Astrocyte of the spinal cord (primary cell): ENCODE measurements at regions not wholly inside any gene's neighbourhood (a gene's known extent, or its start where the extent isn't known, plus 50 kb on each side); places are given as distances from the start of the nearest gene placed in this dataset.
A peak's percentile ranks its signal among the peaks of the same experiment; 100 is the strongest.

Experiments
- DNase-seq: peaks from one replicate; pipeline ENCODE4 v3.0.0; 2011; ENCODE audit warnings: low read depth, low spot score
- H3K4me3 ChIP-seq: 2 replicates; pipeline ENCODE4 v1.5.1; 2011; ENCODE audit warnings: low read depth, mild to moderate bottlenecking, low read length, moderate library complexity
- in situ Hi-C: cut with HindIII; loops from 2 replicates; pipeline ENCODE4 v1.10.0; 2017; ENCODE audit warnings: low sequenced_read_pairs
- TF ChIP-seq, protein P1 (sequence below): IDR thresholded peaks from 2 replicates; pipeline ENCODE4 v1.5.1; 2012; ENCODE audit warnings: low read depth, mild to moderate bottlenecking, low read length, inconsistent platforms

DNA sequence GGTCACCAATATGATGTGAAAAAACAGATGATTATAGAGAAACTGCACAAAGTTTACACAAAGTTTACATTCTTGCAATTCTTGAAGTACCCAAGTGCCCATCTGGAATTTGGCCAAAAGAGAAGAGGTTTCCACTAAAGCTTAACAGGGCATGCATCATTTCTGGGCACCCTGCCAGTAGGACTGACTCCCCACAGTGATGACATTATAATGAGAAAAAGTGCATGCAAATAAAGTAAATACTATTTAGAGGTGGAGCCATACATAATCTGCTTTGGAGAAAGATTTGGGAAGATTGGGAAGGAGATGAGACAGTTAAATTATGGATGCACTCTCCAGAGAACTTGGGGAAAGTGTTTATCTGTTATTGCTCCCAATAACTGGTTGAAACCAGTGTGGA, 93.7 kb upstream of the TRPC3 start:
- DNase-seq, result peak; percentile 93
- no peak overlapping the region for H3K4me3 ChIP-seq
- in situ Hi-C loops, result no loop called here
- TF ChIP-seq, protein P1, sequence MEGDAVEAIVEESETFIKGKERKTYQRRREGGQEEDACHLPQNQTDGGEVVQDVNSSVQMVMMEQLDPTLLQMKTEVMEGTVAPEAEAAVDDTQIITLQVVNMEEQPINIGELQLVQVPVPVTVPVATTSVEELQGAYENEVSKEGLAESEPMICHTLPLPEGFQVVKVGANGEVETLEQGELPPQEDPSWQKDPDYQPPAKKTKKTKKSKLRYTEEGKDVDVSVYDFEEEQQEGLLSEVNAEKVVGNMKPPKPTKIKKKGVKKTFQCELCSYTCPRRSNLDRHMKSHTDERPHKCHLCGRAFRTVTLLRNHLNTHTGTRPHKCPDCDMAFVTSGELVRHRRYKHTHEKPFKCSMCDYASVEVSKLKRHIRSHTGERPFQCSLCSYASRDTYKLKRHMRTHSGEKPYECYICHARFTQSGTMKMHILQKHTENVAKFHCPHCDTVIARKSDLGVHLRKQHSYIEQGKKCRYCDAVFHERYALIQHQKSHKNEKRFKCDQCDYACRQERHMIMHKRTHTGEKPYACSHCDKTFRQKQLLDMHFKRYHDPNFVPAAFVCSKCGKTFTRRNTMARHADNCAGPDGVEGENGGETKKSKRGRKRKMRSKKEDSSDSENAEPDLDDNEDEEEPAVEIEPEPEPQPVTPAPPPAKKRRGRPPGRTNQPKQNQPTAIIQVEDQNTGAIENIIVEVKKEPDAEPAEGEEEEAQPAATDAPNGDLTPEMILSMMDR, result no peak

DNA sequence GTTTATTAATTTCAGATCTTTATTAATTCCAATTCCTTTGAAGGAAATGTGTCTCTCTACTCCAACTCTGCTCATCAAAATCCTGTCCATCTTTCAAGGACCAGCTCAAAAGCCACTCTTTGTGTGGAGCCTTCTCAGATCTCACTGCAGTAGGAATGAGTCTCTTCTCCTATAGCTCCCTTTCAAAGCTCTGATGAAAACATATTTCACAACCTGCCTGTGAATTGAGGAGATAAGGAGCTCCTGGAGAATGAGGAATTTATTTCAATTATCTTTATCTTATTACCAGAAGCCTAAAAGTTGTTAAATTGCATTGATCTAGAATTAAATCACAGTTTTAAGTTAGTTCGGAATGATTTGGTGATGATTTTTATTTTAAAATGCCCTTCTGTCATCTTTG, 92.6 kb upstream of the TRPC3 start:
- H3K4me3 ChIP-seq, result no peak overlapping the region
- in situ Hi-C loops, result no loop called here
- TF ChIP-seq, protein P1, result no peak
- no peak for DNase-seq

DNA sequence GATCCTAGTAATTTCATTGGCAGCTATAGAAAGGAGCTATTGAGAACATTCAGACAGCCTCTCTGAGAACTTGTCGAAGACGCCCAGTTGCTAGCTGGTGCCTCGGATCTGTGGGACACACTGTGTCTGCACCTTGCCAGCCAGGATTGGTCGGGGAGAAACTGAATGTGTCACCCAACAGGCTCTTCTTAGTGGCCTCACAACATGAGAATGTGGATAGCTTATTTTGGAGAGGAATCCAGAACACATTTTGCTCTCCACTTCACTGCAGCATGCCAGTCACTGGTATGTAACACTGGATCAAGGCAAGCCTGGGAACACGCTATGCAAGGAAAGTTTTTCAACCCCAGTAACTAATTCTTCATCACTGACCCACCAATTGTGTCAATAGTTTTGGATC, 89.5 kb upstream of the TRPC3 start:
- H3K4me3 ChIP-seq, result no peak overlapping the region
- in situ Hi-C loops, result no loop called here
- DNase-seq, result no peak
- TF ChIP-seq, protein P1, result no peak

DNA sequence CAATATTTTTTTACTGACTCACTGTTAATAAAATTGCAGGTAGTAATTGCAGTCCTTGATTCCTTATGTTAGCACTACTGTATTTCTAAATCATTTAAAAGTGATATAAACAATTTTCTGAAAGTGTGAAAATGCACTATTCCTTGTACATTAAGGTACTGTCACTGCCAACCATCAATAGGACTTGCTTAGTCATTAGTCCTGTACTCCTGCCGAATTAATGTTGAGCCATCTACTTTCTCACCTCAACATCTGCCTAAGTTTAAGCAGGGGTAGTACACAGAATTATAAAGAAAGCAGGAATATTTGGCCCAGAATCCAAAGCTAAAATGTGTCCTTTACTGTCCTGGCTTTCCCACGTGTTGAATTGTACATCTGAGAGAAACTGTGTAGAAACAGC, 87.0 kb upstream of the TRPC3 start:
- TF ChIP-seq, protein P1, result no peak
- in situ Hi-C loops, result no loop called here
- DNase-seq, result no peak
- no peak overlapping the region for H3K4me3 ChIP-seq

DNA sequence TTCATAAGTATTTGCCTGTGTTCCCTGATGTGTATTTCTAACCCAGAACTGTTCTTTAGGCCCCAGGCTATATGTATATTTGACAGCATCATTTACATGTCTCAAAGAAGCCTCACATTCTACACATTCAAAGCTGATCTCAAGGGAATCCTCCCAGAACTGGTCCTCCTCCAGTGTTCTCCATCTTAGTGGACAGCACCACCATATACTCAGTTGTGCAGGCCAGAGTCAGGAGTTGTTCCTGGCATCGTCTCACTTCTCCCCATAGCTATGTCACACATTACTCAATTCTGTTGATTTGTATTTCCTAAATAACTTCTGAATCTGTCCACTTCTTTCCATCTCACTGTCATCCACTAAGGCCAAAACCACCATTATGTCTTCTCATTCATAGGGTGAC, 82.8 kb upstream of the TRPC3 start:
- in situ Hi-C loops, result no loop called here
- TF ChIP-seq, protein P1, result no peak
- no peak overlapping the region for H3K4me3 ChIP-seq
- DNase-seq, result no peak

DNA sequence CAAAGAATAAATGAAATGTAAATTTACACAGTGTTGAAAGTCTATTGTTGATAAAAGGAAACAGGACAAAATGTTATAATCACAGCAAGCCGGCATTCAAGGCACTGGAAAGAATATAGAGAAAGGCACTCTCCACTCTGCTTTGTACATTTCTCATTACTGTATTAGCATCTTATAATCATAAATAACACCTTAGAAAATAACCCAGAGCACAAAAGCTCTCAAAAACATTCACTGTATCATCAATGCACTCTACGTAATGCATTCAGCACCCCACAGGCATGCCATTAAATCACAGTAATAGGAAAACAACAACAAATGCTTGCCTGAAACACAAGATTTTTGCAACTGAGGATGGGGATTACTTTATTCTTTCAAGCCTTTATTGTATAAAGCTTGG, 75.3 kb upstream of the TRPC3 start:
- no peak overlapping the region for H3K4me3 ChIP-seq
- no peak for DNase-seq
- TF ChIP-seq, protein P1, result no peak
- in situ Hi-C loops, result no loop called here

DNA sequence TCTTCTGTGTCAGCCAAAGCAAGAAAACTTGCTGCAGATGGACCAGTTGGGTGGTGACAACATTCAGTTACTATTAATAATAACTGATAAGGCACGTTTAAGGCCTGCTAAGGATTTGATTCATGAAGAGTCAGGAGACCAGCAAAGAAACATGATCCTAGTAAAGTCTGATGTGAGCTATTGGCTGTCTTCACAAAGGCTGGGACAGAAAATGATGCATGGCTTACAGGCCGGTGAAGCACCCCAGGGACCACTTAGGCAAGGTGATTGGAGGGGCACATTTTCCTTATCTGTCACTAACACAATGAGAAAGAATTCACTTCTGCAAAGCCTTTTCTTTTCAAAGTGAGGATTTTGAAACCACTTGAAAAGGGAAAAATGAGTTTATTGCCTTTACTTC, 65.4 kb upstream of the TRPC3 start:
- in situ Hi-C loops, result no loop called here
- no peak overlapping the region for H3K4me3 ChIP-seq
- no peak for DNase-seq
- TF ChIP-seq, protein P1, result no peak
